RWPE1 (cell line): ENCODE measurements at regions not wholly inside any gene's neighbourhood (a gene's known extent, or its start where the extent isn't known, plus 50 kb on each side); places are given as distances from the start of the nearest gene placed in this dataset.

Experiments used
- CTCF ChIA-PET: fragments of 350-600 bp; sonication (Branson Sonifier 250); formaldehyde crosslinking; extraction: SDS; loops from one replicate; lab custom pipeline; 2021; lab: Yijun Ruan, JAX
- POLR2A ChIA-PET: fragments of 400-600 bp; formaldehyde crosslinking; extraction: SDS; loops from one replicate; lab custom pipeline; 2020; ENCODE audit warnings: antibody characterized with exemption; ENCODE audit not compliant: low non-redundant PET; lab: Yijun Ruan, JAX
- DNase-seq: peaks from one replicate; pipeline ENCODE4 v3.0.0; 2012; ENCODE audit warnings: low spot score
- H3K27ac ChIP-seq: fragments of 450-650 bp; 2 replicates; pipeline ENCODE4 v1.5.1; 2017
- TF ChIP-seq, protein P1 (sequence below): fragments of 450-650 bp; conservative IDR thresholded peaks from 2 replicates; pipeline ENCODE4 v1.5.1; 2017; ENCODE audit warnings: low read depth, mild to moderate bottlenecking

DNA sequence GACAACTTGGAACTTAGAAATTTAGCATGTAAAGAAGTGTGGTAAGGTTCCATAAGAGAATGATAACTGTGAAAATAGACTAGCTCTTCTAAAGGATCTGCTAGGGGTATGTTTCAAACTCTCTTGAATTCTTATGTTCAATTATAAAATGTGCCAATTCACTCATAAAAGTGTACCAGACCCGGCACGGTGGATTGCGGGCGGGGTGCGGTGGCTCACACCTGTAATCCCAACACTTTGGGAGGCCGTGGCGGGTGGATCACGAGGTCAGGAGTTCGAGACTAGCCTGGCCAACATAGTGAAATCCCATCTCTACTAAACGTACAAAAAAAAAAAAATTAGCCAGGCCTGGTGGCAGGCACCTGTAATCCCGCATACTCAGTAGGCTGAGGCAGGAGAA lies 105.4 kb upstream of the CAV2 start:
- ChIA-PET POLR2A (interaction anchor here (0.6 kb wide), 1 partner anchor 133 kb away, joined by 3 read pairs; no protein-coding TSS in a partner anchor), CTCF (interaction anchor here (0.7 kb wide), 1 partner anchor 1696 kb away, joined by 4 read pairs; no protein-coding TSS in a partner anchor)
- TF ChIP-seq, protein P1, sequence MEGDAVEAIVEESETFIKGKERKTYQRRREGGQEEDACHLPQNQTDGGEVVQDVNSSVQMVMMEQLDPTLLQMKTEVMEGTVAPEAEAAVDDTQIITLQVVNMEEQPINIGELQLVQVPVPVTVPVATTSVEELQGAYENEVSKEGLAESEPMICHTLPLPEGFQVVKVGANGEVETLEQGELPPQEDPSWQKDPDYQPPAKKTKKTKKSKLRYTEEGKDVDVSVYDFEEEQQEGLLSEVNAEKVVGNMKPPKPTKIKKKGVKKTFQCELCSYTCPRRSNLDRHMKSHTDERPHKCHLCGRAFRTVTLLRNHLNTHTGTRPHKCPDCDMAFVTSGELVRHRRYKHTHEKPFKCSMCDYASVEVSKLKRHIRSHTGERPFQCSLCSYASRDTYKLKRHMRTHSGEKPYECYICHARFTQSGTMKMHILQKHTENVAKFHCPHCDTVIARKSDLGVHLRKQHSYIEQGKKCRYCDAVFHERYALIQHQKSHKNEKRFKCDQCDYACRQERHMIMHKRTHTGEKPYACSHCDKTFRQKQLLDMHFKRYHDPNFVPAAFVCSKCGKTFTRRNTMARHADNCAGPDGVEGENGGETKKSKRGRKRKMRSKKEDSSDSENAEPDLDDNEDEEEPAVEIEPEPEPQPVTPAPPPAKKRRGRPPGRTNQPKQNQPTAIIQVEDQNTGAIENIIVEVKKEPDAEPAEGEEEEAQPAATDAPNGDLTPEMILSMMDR, result no peak
- no peak for DNase-seq
- H3K27ac ChIP-seq, result peak overlapping the region; percentile 45; the same call in 1 of the 2 replicates

DNA sequence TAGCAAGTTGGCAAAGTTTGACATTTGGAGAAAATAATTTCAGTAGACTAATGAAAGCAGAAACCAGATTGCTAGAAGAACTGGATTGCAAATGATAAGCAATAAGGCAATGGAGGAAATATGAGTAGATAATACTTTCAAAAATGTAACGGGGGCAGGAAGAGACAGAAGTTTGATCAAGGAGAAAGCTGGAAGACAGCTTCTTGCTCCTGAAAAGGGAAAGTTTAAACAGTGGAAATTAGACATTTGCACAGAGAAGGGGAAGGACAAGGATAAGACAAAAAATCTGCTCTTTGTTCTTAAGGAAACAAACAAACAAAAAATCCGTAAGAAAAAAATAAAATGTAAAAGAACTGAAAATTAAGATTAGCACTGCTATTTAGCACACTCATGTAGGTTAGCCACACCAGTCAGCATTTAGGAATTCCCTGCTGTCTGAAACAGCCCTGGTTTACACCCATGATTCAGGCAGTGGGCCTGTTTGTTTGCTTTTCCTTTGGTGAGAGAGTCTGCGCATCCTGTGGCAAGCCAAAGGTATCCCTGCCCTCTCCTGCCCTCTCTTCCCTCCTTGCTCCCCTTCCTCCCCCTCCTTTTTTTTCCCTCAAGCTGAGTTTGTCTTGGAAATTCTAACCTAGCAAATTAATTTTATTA lies 104.3 kb upstream of the CAV2 start:
- ChIA-PET CTCF (interaction anchor here (0.6 to 0.7 kb wide), 4 partner anchors 121 to 1504 kb away, joined by 3 to 8 read pairs (median 5); no protein-coding TSS in a partner anchor), POLR2A (no interaction called here)
- peak; percentile 95 for DNase-seq
- TF ChIP-seq, protein P1, result no peak
- peak overlapping the region; percentile 73 for H3K27ac ChIP-seq

DNA sequence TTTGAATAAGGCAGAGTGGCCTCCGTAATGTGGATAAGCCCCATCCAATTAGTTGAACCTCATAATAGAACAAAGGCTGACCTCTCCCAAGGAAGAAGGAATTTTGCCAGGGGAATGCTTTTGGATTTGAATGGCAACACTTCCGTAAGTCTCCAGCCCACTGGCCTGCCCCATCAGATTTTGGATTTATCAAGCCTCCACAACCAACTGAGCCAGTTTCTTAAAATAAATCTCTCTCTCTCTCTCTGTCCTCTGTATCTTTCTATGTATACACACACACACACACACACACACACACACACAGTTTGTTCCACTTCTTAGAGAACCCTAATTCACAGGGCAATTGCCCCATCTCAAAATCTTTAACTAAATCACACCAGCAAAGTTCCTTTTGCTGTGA lies 100.9 kb upstream of the CAV2 start:
- no peak overlapping the region for H3K27ac ChIP-seq
- POLR2A ChIA-PET, result no interaction called here

DNA sequence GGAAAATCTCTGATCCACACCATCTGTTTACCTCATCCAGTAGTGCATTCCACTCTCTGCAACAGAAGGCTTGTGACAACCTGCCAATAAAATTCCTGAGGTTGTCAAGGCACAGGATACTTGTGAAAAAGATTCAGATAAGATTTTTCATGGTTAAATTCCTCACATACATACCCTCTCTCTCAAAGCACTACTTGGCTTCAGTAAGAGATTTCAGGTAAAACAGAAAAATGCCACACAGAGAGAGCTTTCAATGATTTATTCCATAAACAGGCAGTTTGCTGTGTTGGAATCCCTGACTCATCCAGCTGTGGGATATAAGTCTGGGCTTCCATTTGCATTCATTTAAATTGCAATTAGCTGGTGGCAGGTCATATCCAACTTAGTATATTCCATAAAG lies 99.7 kb upstream of the CAV2 start:
- H3K27ac ChIP-seq, result no peak overlapping the region
- TF ChIP-seq, protein P1, result no peak
- peak; percentile 55 for DNase-seq
- ChIA-PET POLR2A (no interaction called here), CTCF (no interaction called here)

More for the DNA sequence above, 100.9 kb upstream of the CAV2 start:
- CTCF ChIA-PET, result no interaction called here
- no peak for DNase-seq
- TF ChIP-seq, protein P1, result no peak

DNA sequence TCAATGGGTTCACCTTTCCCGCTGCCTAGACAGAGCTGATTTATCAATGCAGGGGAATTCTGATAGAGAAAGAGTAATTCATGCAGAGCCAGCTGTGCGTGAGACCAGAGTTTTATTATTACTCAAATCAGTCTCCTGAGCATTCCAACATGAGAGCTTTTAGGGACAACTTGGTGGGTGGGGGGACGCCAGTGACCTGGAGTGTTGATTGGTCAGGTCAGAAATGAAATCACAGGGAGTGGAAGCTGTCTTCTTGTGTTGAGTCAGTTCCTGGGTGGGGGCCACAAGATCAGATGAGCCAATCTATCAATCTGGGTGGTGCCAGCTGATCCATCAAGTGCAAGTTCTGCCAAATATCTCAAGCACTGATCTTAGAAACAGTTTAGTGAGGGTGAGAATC lies 99.0 kb upstream of the CAV2 start:
- ChIA-PET CTCF (no interaction called here), POLR2A (no interaction called here)
- no peak for DNase-seq
- peak overlapping the region; percentile 71 for H3K27ac ChIP-seq
- TF ChIP-seq, protein P1, result no peak

DNA sequence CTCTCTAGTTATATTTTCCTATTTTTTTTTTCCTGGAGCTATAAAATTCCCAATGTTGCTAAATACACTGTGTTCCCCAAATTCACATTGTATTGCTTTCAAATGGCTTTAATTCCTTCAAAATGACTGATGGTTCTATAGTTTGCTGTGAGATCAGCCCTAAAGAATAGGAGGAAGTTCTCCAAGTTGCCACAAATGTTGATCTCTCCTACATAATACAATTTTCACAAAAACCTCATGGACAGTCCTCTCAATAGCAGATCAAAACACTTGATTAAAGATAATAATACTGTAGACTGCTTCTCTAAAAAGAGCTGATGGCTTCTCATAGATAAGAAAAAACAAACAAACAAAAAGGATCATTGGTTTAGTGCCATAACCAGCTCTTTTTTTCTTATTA lies 97.8 kb upstream of the CAV2 start:
- CTCF ChIA-PET, result no interaction called here

More for the DNA sequence above, 97.8 kb upstream of the CAV2 start:
- no peak overlapping the region for H3K27ac ChIP-seq
- POLR2A ChIA-PET, result no interaction called here
- DNase-seq, result no peak
- TF ChIP-seq, protein P1, result no peak
